Activated T-cell treated with anti-CD3 and anti-CD28 coated beads, Interleukin-2, amount 50 U/mL, for 1 hour (primary cell): ENCODE measurements at regions not wholly inside any gene's neighbourhood (a gene's known extent, or its start where the extent isn't known, plus 50 kb on each side); places are given as distances from the start of the nearest gene placed in this dataset.

ENCODE experiments used
- DNase-seq: peaks from one replicate; pipeline ENCODE4 v3.0.0-alpha.2; 2020

DNA sequence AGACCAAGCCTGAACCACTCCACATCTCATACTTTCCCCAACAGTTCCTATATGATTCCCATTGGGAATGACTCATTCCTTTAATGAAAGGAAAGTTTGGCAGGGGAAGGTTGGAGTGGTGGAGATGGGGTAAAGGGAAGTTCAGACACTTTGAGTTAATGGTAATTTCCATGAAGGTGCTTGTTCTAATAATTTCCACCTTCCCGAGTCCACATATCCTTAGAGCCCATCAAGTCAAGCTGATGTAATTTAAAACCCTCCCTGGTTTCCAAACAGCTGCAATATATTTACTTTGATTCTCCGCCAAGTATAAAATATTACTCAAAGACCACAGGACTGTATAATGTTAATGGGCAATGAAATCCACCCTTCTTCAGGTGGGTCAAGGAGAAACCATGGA lies 95.0 kb upstream of the GALNT15 start:
- DNase-seq: no peak

DNA sequence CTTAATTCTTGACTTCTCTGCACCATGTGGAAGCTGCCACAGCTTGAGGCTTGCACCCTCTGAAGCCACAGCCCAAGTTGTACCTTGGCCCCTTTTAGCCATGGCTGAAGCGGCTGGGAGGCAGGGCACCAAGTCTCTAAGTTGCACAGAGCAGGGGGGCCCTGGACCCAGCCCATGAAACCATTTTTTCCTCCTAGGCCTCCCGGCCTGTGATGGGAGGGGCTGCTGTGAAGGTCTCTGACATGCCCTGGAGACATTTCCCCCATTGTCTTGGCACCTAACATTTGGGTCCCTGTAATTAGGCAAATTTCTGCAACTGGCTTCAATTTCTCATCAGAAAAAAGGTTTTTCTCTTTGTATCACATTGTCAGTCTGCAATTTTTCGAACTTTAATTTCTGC lies 92.8 kb upstream of the GALNT15 start:
- DNase-seq: no peak

DNA sequence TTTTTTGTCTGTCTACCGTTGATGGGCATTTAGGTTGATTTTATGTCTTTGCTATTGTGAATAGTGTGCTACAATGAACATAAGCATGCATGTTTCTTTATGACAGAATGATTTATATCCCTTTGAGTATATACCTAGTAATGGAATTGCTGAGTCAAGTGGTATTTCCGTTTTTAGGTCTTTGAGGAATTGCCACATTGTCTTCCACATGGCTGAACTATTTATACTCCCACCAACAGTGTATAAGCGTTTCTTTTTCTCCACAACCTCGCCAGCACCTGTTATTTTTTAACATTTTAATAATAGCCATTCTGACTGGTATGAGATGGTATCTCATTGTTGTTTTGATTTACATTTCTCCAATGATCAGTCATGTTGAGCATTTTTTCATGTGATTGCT lies 89.6 kb upstream of the GALNT15 start:
- DNase-seq: no peak

DNA sequence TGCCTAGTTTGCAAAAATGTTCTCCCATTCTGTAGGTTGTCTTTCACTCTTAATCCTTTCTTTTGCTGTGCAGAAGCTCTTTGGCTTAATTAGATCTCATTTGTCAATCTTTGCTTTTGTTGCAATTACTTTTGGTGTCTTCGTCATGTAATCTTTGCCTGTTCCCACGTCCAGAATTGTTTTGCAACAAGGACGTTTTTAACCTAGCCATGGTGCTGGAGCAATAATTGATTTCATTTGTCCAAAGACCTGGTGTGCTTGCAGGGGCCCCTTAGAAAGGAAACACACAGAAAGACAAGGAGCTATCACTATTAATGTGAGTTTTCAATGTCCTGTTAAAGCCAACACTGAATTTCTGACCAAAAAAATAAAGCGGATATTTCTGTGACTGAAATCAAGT lies 89.1 kb upstream of the GALNT15 start:
- no peak for DNase-seq

DNA sequence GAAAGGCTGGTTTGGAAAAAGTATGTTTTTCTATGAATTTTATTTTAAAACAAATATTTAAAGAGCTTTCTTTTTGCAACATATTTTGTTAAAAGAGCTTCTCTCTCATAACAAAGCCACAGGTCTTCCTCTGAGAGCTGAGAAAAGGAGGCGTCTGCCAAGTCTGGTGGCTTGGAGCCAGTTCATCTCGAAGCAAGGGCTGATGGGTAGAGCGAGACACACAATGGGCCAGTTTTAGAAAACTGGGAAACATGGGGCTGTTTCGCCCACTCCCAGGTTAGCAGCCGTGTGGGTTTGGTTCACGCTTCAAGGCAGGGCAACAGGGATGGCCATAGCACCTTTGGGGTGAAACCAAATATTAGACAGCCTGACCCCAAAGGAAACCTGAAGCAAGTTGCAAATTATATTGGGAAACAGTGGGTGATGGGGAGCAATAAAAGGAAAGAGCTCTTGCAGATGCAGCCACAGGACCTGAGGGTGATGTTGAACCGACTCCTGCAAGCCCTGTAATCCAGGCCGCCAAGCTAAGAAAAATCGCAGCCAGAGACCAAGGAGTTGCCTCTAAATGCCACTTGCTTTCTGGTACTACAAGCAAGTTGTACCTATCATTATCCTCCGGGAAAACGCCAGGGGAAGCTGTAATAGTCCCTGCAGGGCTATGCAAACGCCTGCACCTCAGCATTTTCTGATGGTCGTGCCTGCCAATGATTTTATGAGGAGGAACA lies 88.4 kb upstream of the GALNT15 start:
- no peak for DNase-seq

DNA sequence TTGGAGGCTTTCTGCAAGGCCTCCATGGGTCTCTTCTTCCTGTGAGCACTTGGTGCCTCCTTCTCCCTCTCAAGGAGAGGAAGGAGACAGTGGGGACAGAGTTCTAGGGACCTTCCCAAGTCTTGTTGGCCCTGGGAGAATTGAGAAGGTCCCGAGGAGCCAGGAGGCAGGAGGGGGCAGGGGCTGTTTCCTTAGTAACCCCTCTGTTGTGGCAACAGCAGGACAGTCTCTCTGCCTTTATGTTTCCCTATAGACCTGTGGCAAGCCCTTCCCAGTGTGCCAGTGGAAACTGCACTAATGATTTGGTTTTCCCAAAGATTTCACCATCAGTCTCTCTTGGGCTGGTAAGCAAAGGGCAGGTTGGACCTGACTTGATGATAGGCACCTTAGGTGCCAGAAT lies 87.8 kb upstream of the GALNT15 start:
- no peak for DNase-seq

DNA sequence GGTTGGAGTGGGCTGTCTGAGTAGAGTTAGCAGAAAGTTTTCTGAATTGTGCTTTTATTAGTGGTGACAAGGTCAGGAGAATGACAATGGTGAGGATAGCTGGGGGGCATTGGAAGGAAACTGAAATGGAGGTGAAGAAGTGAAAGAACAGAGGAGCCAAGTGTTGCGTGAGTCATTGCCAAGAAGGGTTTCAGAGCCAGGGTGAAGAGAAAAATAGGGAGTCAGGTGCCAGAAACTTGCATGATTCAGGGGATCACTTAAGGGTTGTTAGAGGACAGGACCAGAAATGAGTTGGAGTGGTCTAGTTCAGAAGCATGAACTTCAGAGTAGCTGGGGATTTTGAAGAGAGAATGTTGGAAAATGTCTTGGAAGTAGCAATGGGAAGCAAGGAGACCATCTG lies 86.0 kb upstream of the GALNT15 start:
- DNase-seq: no peak

DNA sequence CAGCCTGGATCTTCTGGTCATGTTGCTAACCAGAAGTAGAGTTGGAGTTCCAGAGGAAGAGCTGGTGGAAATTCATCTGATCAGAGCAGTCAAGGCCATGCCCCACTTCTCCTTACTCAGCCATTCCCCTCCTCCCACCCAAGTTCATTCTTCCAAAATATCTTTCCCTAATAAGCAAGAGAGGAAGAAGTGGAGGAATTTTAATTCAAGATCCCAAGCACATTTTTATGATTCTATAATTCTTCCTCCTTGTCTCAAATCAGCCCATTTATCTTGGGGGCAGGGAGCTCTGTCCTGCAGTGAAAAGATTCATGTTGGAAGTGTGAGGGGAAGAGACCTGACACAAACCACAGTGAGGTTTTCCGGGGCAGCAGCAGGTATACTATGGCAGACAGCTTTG lies 85.0 kb upstream of the GALNT15 start:
- no peak for DNase-seq

DNA sequence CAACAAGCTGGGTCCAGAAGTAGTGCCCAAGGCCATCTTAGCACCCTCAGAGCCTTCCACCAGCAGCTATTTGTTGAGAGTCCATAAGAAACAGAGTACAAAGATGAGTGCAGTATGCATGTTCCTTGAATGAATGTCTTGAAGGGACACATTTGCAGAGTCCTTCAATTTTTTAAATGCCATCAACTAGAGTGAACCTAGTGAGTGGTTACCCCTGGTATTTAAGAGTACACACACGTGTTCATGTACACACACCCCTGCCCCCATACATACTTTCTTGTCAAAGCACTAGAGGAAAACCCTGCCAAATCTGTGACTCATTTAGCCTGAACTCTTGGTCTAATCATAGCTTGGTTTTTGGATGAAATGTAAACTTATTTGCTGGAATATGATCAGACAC lies 84.5 kb upstream of the GALNT15 start:
- DNase-seq: no peak

DNA sequence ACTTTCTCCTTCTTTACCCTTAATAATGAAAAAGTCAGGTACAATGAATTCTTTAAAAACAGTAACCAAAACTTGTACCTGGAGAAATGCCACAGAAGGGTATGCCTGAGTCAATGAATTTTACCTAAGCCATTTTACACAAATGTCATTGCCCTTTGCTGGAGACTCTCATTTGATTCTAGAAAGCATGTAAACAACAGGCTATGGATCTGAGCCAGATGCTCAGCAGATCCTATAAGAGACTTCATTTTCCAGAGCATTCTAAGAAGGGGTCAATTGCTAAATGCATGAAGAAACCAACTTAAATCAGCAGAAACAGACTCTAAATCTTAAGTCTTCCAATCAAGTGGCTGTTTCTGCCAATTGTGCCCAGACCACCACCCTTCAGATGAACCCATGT lies 83.8 kb upstream of the GALNT15 start:
- DNase-seq: no peak

DNA sequence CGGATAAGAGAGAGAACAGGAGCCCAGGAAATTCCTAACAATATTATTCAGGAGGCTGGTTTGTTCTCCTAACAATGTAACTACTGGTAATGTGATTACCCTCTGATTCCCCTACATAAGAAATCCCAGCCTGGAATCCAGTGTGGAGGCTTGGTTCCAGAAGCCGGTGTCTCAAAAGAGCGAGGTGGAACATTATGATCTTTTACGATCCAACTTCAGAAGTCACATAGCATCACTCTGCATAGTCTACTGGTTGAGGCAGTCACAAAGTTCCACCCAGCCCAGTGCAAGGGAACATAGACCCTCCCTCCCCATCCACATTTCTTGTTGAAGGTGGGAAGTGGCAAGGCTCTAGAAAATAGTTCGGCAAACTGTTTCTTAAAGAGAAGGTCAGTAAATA lies 81.6 kb upstream of the GALNT15 start:
- no peak for DNase-seq

DNA sequence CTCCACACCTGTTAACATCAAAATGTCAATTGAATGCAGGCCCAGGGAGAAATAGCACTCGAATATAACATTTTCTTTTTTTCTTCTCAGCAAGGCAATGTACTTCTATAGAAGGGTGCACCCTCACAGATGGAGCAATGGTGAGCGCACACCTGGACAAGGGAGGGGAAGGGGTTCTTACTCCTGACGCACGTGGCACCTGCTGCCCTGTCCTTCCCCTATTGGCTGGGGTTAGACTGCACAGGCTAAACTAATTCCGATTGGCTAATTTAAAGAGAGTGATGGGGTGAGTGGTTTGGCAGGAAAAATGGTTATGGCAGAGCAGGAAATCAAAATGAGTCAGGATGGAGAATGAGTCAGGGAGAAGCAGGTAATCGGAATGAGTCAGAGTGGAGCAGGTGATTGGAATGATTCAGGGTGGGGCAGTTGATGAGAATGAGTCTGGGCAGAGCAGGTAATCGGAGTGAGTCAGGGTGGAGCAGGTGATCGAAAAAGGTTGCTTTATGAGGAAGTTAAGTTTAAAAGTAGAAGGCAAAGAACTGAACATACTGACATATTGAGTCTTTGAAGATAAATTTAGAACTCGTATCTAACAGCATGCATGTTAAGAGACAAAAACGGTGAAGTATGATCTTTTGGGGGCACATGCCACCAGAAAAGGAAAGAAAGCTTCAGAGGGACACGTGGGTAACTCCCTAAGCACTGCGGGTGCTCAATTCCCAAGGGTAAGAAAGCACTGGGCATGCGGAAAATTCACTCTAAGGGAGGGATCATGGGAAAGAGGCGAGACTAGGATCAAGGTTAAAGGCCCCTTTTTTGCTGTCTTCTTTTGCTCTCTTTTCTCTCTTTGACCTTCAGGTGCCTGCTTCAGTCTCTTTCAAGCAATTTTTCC lies 72.9 kb upstream of the GALNT15 start:
- DNase-seq: no peak

DNA sequence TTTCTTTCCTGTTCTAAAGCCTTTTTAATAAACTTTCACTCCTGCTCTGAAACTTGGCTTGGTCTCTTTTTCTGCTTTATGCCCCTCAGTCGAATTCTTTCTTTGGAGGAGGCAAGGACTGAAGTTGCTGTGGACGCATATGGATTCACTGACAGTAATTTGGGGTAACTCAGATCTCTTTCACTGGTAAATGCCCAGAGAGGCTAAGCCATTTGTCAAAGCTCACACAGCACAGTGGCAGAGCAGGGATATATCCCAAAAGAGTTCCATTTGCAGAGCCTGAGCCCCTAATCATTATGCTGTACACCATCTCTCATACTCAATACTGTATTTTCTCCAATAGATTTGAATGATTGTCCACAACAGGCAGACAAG lies 72.3 kb upstream of the GALNT15 start:
- DNase-seq: no peak

DNA sequence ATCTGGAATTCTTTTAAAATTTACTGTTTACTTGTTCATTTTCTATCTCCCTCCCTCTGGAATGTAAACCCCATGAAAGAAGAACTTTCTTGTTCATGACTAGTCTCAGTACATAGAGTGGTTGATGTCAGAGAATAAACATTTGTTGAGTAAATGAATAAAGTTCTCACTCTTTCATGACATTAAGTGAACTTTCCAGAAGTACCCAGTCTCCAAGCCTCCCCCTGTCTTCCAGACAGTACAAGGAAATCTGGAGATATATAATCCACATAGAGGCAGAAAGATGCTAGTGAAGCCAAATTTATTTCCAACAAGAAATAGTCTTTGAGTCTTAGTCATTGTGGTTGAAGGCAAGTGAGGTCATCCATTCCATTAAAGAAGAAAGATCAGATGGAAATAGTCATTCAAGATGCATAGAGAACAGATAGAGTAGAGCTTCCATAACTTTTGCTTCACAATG lies 71.5 kb upstream of the GALNT15 start:
- no peak for DNase-seq

DNA sequence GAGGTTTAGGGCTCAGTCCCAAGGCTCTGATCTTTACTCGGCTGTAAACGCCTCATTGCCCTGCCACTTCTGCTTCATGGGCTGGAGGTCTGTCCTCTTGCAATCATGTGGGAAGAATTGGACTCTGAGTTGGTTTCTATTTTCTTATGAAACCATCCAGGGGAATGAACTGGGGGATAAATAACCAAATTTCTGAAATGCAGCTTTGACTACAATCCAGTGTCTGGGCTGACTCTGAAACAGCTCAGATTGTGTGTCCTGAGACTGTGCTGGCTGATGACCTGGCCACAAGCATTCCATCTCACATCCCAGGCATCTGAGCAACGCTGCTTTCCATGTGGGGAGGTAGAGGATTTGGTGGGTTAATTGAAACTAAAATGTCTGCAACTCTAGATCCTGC lies 71.0 kb upstream of the GALNT15 start:
- DNase-seq: no peak

DNA sequence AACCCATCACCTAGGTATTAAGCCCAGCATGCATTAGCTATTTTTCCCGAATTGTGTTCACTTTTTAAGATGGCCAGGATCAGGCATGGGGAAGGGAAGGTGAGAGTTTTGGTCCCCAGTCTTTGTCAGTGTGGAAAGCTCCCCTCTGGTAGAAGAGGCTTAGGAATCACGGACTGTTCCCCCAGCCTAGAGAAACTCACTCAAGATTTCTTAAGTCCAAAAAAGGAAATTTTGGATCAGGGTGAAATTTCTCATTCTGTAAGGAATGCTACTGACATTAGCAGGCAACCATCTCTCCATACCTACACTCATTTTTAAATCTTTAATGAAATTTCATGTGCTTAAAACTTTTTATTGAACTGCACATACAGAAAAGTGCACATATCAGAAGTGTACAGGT lies 70.3 kb upstream of the GALNT15 start:
- DNase-seq: no peak

DNA sequence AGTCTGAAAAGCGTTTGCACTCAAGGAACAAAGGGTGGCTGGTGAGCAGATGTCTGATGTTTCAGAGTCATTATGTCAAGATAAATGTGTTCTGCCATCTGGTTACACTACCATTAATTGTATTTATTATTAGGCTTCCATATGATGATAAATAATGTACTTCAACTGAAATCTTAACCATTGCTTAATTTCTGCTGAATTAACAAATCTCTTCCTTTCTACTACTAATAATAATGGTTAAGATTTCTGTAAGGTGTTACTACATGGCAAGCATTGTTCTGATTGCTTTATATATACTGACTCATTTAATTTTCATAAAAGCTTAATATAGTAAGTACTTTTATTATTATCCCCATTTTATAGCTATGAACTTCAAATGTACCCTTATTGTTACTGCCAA lies 68.4 kb upstream of the GALNT15 start:
- no peak for DNase-seq

DNA sequence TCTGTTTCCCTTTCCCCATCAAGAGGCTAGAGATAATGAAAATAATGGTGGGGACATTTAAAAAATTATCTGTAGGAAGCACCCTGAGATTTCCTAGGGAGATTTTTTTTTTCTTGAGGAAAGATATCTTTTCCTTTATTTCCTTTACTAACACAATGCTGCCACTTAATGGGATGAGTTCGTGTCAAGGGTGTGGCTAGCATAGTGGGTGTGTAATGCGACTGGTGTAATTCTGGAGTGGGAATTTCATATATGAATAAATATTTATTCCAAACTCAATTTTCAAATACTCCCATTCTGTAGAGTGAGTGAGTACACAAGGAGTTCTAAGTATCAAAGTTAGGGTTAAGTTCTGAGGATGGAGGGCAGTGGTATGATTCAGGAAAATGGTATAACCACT lies 66.1 kb upstream of the GALNT15 start:
- DNase-seq: no peak

DNA sequence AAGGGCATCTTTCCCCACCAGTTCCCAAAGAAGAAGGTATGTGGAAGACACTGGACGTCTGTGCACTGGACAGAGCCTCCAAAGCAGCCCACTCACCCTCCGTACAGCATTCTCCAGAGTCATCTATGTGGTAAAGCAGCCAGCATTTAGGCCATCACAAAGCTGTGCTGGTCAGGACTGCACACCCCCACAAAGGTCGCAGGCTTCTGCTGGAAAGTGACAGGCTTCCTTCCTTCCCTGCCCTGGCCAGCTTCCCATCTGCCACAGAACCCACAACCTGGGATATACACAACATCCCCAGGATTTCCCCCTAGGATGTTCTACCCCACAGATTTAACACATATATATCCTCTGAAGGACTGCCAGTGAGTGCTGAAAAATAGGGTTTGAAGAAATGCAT lies 64.6 kb upstream of the GALNT15 start:
- no peak for DNase-seq

DNA sequence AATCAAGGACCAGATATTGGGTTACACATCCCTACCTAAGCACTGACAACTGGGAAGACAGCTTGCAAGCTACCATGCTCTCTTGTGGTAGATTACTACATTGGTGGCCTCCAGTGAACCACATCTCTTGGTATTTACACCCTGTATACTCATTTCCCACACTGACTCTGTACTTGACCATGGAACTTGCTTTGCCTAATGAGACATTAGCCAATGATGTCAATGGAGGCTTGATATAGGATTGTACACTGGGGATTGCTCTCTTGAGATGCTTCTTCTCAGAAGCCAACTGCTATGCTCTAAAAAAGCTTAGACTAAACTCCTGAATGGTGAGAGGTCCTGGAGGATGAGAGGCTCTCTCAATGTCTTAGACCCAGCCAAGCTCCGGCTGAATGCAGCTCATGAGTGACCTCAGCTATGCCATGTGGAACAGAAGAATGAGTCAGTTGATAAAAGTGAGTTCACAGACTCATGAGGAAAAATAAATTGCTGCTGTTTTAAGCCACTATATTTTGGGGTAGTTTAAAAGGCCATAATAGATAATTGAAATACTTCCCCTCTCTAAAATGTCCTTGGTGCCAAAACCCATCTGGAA lies 61.5 kb upstream of the GALNT15 start:
- DNase-seq: no peak

DNA sequence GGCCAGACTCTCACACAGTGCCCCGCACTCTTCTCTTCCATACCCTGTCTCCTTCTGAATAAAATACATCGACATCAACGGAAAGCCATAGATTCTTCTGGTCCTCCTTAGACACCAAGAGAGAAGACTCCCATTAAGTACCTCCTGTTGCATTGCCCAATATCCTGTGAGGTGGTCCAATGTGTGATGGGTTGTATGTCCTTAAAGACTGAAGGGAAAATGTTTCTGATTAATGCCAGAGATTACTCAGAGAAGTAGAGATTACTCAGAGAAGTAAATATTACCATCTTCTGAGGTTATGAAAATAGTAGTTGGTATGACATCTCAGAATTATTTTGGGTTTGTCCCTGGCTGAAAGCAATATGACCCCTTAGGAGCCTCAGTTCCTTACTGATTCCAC lies 60.8 kb upstream of the GALNT15 start:
- DNase-seq: no peak

DNA sequence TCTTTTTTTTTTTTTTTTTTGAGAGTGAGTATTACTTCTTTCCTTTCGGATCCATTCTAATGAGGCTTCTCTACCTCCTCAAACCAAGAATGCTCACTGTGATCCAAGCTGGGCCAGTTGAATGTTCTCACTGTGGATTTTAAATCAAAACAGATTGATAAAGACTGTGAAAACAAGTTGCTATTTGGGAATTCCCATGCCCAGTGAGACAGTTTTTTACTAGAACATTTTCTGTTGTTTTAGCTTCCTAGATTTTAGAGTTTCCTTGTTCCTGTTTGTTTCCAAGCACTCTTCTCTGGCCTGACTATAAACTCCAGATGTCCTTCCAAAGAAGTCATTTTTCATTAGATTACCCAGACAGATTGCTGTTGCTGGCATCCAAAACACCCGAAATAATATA lies 60.1 kb upstream of the GALNT15 start:
- no peak for DNase-seq

DNA sequence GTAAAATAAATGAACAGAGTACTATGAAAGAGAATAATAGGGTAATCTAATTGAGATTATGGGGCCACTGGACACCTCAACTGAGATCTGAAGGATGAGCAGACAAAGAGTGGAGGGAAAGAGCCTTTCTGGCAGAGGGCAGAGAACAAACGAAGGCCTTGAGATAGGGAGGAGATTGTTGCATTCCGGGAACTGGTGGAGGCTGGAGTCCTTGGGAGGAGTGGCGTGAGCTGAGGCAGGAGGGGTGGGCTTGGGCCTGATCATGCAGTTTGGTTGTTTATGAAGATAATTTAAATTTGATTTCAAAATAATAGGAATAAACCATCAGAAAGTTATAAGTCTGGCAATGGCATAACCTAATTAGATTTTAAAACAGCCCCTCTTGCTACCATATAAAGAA lies 59.5 kb upstream of the GALNT15 start:
- no peak for DNase-seq

DNA sequence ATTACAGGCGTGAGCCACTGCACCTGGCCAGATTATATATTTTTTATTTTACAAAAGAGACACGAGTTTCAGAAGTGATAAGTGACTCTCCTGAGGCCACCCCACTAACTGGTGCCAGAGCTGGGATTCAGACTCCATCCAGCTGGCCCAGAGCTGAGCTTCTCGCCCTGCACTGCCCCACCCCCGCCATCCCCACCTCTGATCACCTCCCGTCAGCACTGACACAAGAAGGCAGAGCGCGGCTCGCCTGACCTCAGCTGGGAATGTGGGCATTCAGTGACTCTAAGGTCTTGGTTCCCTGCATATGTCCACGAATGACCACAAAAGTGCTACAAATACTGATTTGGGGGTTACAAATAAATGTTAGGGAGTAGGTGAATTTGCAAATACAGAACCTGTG lies 56.1 kb upstream of the GALNT15 start:
- DNase-seq: no peak
